Hematopoietic multipotent progenitor cell (in vitro differentiated cells): ENCODE measurements at regions not wholly inside any gene's neighbourhood (a gene's known extent, or its start where the extent isn't known, plus 50 kb on each side); places are given as distances from the start of the nearest gene placed in this dataset.

Source experiments
- DNase-seq, 3 donors: peaks; one replicate each; pipeline ENCODE4 v3.0.0-alpha.2; 2011 to 2015; ENCODE audit warnings: low read depth in 2 of 3, low spot score in 2 of 3

DNA sequence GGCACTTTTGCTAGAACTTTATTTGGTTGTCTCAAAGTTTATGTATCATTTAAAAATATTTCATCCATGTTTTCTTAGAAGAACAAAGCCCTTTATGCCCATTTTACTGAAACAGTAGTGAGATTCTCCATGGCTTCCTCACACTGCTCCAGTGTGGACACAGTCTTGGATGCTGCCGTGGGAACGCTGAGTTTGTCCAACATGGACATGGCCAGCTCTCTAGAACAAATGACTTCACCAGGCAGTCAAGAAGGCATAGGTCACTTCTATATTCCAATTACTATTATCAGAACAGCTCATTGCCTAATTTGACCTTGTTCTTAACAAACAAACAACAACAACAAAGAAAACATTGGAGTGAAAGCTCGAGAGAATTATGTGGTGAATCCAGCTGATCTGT lies 414.1 kb upstream of the ID2 start:
- no peak for DNase-seq

DNA sequence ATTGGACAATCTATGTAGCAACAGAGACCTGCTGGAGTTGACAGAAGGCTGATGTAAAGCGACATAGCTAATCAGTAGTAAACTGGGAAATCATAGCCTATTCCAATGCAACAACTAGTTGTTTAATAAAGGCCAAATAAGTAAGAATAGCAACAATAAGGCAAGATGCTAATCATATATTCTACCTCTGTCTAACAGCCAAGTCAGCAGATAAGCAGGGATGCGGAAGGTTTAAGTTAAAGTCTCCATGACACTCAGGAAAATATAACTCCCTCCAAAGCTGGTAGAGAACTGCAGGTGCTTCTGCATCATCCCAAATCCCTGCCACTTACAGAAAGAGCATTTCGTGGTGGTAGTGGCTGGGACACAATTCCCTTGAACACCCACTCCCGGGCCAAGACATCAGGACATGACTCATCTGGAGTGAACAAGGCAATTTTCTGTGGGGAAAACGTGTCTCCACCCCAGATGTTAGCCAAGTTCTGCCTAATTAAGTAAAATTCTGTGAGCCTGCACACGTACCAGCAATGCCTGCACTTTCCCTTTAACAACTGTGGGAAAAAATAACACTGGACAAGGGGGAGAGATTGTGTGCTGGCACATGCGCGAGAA lies 413.6 kb upstream of the ID2 start:
- no peak for DNase-seq

DNA sequence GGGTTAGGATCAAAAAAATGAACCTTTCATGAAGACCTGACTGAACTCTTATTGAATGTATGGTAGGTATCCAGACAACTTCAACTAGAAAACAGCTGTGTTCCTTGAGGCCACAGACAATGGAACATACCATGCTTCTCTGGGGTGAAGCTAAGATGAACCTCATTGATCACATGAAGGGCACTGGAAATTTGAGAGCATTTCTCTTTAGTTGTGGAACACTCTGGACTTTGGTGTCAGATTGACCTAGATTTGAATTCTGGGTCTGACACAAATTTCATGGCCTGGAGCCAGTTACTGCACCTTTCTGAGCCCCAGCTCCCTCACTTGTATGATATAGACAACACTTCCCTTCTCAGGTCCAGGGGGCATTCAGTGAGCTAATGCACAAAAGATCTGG lies 411.2 kb upstream of the ID2 start:
- DNase-seq, result no peak

DNA sequence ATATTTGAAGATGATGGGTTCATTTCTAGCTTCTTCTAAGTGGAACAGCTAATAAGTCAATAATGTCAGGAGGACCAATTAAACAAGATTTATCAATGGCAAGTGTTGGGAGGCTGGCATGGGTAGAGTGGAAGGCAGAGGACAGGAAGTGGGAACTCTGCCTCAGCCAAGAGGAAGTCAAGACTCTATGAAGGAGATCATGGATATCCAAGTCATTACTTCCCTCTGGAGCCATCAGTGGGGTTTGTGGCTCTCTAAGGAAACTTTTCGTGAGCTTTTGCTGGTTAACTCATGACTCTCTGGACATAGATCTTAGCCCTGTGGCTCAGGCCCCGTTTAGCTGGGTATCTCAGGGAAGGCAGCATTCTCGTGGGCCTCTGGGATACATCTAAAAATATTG lies 410.4 kb upstream of the ID2 start:
- DNase-seq, result no peak

DNA sequence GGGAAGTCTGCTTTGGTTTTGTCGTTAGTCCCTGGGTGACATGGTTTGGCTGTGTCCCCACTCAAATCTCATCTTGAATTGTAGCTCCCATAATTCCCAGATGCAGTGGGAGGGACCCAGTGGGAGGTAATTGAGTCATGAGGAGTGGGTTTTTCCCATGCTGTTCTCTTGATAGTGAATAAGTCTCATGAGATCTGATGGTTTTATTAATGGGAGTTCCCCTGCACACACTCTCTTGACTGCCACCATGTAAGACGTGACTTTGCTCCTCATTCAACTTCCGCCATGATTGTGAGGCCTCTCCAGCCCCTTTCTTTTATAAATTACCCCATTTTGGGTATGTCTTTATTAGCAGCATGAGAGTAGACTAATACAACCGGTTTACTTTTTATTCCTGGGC lies 405.8 kb upstream of the ID2 start:
- no peak for DNase-seq

GRCh38 chr2:8277921-8278571 lies 403.8 kb upstream of the ID2 start:
- no peak for DNase-seq

- DNase-seq, result no peak
Measured at GRCh38 chr2:8278709-8279354, 403.0 kb upstream of the ID2 start.

- no peak for DNase-seq
Measured at GRCh38 chr2:8279506-8279905, 402.4 kb upstream of the ID2 start.

- DNase-seq, result no peak
Measured at GRCh38 chr2:8281234-8281633, 400.6 kb upstream of the ID2 start.

- no peak for DNase-seq
Measured at GRCh38 chr2:8281950-8282857, 399.7 kb upstream of the ID2 start.

DNA sequence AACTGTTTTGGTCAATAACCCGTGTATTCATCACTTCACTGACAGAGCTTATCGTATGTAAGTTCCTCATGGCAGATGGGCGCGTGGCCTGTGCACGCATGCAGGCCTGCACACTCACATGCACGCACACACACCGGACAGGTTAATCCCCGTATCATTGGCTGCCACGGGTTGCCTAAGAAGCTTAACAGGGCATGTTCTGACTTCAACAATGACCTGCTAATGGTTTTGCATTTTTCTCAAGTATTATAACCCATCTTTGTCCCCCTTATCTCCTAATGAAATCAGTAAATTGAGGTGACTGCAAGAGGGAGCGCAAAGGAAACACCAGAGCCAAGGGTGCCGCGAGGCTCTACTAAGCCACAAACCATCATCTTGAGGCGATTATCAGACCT lies 399.0 kb upstream of the ID2 start:
- no peak for DNase-seq

GRCh38 chr2:8285081-8285480 lies 396.8 kb upstream of the ID2 start:
- DNase-seq, result no peak

DNA sequence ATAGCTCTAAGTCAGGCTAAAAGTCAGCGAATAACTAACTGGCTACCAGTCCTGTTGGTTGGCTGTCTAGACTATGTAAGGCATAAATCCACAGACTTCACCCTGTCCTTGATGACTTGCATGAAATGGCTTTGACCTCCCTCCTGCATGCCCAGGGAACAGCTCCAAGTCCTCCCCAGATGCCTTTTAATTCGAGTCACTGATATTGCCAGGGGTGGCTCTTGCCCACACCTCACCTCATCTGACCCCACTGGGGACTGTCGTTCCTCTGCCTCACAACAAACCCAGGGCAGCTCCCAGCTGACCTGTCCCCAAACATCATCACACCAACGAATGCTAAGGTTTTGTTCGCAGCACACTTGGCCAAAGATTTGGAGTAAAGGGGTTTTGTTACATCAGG lies 396.0 kb upstream of the ID2 start:
- DNase-seq, result no peak

DNA sequence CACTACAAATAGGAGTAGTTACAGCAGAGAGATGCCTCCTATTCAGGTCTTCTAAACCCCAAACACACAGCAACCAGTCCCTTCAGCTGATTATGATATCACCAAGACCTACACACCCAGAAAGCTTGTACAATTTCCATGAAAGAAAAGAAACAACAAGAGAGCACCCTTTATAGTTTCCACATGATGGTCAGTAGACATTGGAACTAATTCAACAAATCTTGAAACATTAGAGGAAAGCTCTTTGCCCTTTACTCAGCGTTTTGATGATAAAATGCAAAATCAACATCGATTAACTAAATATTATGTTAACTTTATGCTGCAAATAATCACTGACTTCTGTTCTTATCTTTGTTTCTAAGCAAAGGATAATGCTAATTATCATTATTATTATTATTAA lies 393.6 kb upstream of the ID2 start:
- DNase-seq, result no peak

- no peak for DNase-seq
Measured at GRCh38 chr2:8289111-8289510, 392.7 kb upstream of the ID2 start.

DNA sequence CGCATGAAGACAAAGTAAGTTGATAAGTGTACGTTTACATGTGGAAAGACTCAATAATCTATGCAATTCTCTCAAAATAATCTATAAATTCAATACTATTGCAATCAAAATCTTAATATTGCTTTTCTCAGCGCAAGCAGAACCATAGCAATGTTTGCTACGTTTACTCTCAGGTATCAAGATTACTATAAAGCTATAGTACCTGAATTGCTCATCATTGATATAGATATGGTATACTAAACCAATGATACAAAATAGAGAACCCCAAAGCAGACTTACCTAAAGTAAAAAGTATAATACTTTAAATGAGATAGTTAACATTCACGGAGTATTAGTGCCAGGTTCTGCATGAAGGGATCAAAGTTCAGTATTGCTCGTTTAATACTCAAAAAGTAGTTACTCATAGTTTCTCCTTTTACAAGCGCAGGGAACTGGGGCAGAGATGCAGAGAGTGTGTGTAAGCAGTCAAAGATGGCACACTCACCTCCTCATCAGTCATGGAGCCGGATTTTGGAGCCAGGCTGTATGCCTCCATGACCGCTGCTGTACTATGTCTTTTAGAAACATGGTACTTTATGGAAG lies 391.0 kb upstream of the ID2 start:
- DNase-seq, result no peak

- no peak for DNase-seq
Measured at GRCh38 chr2:8296306-8296705, 385.6 kb upstream of the ID2 start.

- no peak for DNase-seq
Measured at GRCh38 chr2:8297376-8298231, 384.3 kb upstream of the ID2 start.

DNA sequence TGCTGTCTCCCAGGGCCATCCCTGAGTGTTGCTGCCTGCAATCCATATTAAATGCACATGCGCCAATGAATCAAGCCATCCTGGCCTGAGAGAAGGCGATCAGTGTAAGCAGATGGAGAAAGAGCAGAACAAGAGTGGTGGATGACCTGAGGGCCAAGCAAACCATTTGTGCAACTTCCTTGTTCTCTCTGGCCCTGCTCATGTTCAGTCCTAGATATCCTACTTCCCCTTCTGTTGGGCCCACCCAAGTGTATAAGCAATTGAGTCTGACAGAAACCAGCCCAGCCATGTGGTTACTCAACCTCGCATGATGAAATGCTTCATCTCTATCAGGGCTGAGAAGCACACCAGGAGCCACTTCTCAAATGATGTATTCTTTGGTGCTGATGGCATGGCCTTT lies 383.1 kb upstream of the ID2 start:
- peak in 2 of 3 donors; percentile 47 to 83 for DNase-seq

GRCh38 chr2:8300216-8300615 lies 381.6 kb upstream of the ID2 start:
- DNase-seq, result no peak
